GM19467 (cell line): ENCODE measurements at regions not wholly inside any gene's neighbourhood (a gene's known extent, or its start where the extent isn't known, plus 50 kb on each side); places are given as distances from the start of the nearest gene placed in this dataset.
"Not testable (repeated sequence)": the region's sequence is repeated elsewhere in the genome, so short reads cannot be mapped to it uniquely, and the experiment has no call there.

Experiments
- ATAC-seq: cut with Tn5 transposase; IDR thresholded peaks from one replicate; pipeline ENCODE4 v1.9.1; 2021; ENCODE audit warnings: mild to moderate bottlenecking, moderate library complexity; ENCODE audit not compliant: unreplicated experiment

GRCh38 chr18:51447351-51448342 is 250.2 kb upstream of the MEX3C start:
- ATAC-seq = no peak

DNA sequence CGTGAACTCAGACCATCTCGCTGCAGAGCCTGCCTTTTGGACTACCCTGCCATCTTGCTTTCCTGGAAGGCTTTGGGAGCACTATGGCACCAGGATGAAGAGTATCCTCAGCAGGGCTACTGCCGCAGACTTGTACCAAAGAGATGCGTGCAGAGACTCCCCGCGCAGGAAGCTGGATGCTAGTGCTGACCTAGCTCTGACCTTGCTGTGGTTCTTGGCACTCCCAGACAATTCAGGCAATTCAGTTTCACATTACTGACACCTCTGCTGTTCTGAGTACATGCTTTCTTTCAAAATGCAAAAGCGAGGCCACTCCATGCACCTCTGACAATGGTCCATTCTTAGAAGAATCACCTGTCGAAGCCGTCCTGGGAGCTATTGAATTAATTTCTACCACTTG is 251.5 kb upstream of the MEX3C start:
- no peak for ATAC-seq

- ATAC-seq = no peak
These were observed 256.1 kb upstream of the MEX3C start for GRCh38 chr18:51453594-51453993.

DNA sequence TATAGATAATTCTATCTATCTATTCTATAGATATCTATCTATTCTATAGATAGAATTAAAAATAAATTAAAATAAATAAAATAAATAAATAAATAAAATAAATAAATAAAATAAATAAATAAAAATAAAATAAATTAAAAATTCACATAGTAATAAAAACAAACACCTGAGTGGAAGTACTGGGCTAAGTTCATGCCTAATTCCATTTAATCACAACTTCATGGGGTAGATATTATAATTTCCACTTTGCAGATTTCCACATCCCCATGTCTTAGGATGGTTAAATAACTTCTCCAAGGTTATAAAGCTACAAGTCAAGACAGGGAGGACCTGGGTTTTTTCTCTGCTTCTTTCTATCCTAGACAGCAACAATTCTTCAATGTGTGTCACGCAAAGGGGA is 261.4 kb upstream of the MEX3C start:
- ATAC-seq = no peak

GRCh38 chr18:51461956-51462355 is 264.5 kb upstream of the MEX3C start:
- no peak for ATAC-seq

GRCh38 chr18:51463483-51464136 is 266.1 kb upstream of the MEX3C start:
- ATAC-seq = no peak

GRCh38 chr18:51478908-51479307 is 281.4 kb upstream of the MEX3C start:
- ATAC-seq = no peak

DNA sequence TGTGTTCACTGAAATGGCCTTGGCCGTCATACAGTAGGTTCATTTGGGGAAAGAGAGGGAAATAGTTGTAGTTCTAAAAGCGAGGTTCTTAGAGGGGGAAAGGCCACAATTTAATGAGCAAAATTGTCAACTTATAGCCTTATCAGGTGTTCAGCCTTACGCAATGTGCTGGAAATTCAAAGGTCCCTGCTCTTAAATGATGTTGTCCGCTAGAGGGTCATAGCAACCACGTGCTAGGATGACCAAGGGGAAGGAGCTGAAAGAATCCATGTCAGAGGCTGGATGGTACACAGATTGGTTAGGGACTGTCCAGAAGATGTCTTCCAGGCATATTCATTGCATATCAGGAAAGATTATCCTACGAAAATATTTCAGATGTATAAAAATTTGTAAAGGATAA is 282.3 kb upstream of the MEX3C start:
- no peak for ATAC-seq

GRCh38 chr18:51480407-51481261 is 283.2 kb upstream of the MEX3C start:
- no peak for ATAC-seq

GRCh38 chr18:51486735-51487366 is 289.4 kb upstream of the MEX3C start:
- ATAC-seq = no peak

DNA sequence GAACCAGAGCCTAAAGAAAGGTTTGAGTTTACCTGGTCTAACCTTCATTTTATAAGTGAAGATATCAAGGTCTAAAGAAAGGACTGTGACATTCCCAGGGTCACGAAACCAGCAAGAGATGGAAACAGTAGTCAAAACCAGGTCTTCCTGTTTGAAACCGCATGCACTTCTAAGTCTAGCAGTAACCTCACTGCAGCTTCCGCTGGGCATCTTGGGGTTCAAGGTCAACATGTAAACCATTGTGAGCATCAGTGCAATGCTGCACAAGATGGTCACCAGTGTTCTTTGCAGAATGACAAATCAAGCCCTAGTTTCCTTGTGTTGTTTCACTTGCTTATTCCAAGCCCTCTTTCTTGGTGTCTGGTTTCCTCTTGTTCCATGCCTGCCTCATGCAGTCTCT is 292.9 kb upstream of the MEX3C start:
- ATAC-seq = no peak

DNA sequence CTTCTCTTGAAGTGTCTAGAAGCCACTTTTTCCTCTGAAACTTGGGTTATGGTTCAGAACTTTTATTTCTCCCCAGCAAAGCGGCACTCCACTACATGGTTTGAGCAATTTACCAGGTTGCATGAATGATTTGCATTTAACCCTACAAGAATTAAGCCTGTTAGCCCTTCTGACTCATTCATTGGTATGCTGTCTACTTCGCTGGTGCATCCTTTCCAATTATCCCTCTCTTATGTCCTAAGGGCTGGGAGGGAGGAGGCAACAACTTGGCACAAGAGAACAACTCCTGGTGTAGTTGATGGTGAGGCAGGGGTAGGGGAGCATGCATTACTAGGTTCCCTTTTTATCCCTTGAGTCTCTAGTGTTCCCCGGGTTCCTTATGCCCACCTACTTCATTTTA is 293.4 kb upstream of the MEX3C start:
- no peak for ATAC-seq

GRCh38 chr18:51491678-51492372 is 294.3 kb upstream of the MEX3C start:
- no peak for ATAC-seq

- no peak for ATAC-seq
These were observed 300.8 kb upstream of the MEX3C start for GRCh38 chr18:51498085-51498855.

DNA sequence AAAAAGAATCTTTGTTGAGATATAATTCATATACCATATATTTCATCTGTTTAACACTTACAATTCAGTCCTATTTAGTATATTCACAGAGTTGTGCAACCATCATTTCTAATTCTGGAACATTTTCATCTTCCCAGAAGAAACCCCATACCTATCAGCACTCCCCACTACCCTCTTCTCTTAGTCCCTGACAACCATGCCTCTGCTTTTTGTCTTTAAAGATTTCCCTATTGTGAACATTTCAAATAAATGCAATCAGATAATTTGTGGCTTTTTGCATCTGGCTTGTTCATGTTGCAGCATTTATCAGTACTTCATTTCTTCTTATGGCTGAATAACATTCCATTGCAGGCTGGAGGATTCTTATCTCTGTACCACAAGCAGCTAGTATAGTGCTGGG is 305.9 kb upstream of the MEX3C start:
- ATAC-seq = no peak

DNA sequence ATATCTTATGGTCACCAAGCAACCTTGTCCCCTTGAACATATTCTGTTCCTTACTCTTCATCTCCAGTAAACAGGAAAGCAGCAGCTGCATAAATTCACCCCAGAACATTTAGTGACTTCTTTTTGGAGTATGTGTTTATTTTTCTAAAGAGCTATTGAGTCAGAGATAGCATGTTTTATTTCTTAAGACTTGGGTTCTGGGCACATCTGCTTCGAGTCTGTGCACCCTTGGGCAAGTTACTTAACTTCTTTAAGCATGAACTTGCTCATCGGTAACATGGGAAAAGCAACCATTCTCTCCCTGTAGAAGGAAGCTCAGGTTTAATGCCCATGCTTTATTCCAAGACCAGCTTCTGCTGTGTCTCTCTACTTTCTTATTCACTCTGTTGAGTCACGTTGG is 309.3 kb upstream of the MEX3C start:
- ATAC-seq = no peak

DNA sequence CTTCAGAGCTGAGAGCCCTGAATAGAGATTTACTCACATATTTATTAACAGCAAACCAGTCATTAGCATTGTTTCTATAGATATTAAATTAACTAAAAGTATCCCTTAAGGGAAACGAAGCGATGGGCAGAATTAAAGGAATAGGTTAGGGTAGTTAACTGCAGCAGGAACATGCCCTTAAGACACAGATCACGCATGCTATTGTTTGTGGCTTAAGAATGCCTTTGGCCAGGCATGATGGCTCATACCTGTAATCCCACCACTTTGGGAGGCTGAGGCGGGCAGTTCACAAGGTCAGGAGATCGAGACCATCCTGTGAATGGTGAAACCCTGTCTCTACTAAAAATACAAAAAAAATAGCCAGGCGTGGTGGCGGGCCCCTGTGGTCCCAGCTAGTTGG is 310.9 kb upstream of the MEX3C start:
- ATAC-seq = not testable (repeated sequence)

DNA sequence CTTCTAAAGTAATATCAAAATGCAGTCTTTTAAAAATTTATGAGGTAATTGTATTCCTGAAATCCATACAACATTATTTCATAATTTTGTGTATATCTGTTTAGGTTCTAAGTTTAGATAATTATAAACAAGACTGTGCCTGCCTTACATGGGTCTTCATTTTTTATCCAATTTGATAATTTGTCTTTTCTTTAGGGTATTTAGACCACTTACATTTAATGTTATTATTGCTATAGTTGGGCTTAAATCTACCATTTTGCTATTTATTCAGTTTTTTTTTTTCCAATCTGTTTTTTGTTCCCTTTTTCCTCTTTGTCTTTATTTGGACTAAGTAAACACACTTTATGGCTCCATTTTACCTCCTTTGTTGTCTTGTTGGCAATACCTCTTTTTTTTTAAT is 312.5 kb upstream of the MEX3C start:
- ATAC-seq = no peak

DNA sequence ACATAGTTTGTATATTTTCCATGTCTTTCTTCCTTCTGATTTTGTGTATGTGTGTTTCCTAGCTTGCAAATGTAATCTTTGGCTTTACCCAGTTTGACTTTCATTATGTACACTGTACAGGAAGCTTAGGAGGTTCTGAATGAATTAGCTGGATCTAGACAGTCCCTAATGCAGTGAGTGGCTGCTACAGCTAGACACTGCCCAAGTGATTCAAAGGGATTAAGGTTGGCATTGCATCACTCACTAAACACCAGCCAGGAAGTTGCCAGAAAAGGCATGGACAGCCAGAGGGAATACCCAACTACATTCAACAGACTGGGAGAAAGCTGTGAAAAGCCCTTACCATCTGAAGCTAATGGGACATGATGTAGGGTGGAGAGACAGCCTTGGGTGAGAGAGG is 316.0 kb upstream of the MEX3C start:
- ATAC-seq = no peak
